SW 1271 (cell line): ENCODE measurements at regions not wholly inside any gene's neighbourhood (a gene's known extent, or its start where the extent isn't known, plus 50 kb on each side); places are given as distances from the start of the nearest gene placed in this dataset.

Source experiments
- DNase-seq, 2 experiments: peaks; one replicate each; lab custom pipeline; 2025; lab: John Stamatoyannopoulos, UW

DNA sequence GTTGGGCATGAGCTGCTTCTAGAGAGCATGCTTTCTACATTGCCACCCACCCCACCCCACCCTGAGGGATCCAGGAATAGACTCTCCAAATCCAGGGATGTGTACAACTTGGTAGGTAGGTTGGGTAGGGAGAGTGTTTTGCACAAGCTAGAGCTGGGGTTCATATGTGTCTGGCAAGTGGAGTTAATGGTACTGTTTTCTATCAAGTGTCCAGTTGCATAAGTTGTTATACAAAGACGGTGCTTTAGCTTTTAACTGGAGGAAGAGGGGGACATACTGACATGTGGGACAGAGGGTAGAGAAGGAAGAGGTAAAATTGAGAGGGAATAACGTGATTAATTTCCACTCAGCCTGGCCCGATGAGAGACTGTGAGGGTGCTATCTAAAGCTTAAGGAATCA lies 51.0 kb upstream of the TNC start:
- no peak for DNase-seq

GRCh38 chr9:115170358-115171073 lies 52.6 kb upstream of the TNC start:
- peak in 1 of 2 experiments; percentile 29 for DNase-seq

- DNase-seq, result no peak
Observed at GRCh38 chr9:115171921-115172388, 54.0 kb upstream of the TNC start.

DNA sequence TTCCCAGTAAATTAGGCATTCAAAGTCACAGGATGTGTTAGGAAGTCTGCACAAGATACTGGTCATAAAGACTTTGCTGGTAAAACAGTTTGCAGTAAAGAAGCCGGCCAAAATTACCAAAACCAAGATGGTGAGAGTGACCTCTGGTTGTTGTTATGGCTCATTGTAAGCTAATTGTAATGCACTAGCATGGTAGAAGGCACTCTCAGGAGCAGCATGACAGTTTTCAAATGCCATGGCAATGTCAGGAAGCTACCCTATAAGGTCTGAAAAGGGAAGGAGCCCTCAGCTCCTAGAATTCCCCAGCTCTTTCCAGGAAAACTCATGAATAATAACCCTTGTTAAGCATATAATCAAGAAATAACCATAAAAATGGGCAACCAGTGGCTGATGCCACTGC lies 64.3 kb upstream of the TNC start:
- no peak for DNase-seq

- no peak for DNase-seq
Observed at GRCh38 chr9:115183436-115183835, 65.5 kb upstream of the TNC start.

GRCh38 chr9:115189686-115190085 lies 71.7 kb upstream of the TNC start:
- DNase-seq, result no peak

DNA sequence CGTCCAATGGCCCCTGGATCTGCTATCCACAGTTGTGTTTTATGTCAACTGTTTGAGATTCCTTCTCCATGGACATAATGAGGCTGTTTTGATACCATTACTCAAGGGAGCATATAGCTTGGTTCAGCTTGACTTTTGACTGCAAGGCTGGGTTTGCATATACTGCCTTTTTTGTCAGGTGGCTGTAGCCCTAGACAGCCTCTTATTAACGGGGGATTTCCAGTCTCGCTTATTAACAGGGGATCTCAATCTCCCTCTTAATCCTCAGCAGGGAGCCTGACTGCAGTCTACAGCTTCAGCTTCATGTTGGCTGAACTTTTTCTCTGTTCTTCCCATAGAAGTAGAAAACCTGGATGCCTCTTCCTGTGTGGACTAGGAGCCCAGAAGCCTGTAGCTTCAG lies 73.7 kb upstream of the TNC start:
- no peak for DNase-seq

- DNase-seq, result no peak
Observed at GRCh38 chr9:115192280-115192679, 74.3 kb upstream of the TNC start.

DNA sequence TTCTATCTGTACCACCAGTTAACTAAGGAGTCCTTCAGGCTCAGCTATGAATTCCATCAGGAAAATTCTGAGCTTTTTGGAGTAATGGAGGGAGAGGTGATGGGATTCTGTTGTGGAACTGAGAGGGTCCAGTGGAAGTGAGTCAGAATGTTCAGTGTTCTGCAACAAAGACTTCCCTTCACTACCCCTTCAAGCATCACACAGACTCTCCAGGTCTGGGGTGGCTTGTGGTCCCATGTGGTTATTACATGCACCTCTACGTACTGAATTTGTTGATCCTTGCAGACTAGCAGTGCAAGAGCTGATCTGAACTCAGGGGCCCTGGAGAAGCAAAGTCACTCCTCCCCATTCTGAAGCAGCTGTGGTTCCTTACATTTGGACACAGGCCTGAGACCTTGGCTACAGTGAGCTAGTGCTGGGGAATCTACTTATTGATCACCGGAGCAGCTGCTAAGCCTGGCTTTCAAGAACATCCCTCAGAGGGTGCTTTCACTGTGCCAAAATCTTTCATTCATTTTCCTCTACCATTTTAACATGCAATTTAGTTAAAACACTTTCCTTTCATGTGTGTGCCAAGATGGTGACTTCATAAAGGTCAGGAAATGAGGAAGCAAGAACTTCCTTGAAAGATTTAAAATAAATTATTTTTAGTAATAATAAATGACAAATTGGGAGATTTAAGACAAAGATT lies 75.0 kb upstream of the TNC start:
- DNase-seq, result no peak

DNA sequence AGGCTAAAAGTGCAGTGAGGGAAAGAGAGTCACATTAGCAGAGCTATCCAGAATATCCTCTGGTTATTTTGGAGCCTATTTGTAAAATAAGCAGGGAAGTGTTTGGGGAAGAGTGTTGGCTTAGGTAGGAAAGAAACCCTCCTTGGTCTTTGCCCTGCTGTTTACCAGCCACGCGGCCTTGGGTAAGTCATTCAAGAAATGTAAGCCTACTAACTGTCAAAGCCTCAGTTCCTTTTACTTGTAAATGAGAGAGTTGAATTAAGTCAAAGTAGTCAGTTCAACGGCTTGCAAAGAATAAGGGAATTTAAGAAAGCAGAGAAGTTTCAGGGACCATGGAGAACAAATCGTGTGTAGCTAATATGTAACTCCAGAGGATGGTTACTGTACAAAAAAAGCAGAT lies 75.8 kb upstream of the TNC start:
- no peak for DNase-seq

DNA sequence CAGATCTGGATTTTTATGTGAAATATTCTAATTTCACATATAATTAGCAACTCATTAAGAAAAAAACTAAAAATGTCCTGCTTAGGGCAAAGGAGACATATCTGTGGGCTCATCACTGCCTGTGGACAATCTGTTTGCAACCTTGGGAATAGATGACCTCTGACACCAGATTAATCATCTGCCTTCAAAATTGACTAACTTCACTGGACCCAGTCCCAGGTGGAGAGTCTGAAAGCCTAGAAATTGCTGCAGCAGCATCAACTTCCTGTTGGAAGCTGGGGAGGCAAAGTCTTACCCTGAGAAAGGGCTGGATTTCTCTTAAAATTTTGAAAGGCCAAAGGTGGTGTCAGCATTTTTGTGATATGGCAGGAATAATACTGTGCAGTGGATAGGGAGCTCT lies 76.3 kb upstream of the TNC start:
- DNase-seq, result no peak

GRCh38 chr9:115195912-115196311 lies 78.0 kb upstream of the TNC start:
- no peak for DNase-seq

DNA sequence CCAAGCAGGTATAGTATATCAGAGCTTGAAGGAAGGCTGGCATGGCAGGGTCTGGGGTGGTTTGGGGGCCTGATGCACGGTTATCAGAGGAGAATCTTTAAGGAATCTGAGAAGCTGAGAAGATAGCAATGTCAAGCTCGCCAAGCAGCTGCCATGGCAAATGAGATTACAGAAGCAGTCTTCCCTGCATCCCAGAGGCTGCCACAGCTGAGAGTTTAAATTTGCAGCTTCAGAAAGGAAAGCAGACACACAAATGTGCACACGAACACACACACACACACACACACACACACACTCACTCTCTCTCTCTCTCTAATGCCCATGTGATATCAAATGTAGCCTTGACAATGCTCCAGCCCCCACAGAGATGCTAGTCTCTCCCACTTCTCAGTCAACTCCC lies 79.0 kb upstream of the TNC start:
- no peak for DNase-seq

GRCh38 chr9:115198001-115198400 lies 80.0 kb upstream of the TNC start:
- no peak for DNase-seq

GRCh38 chr9:115200711-115201505 lies 83.0 kb upstream of the TNC start:
- no peak for DNase-seq

GRCh38 chr9:115202181-115202580 lies 84.2 kb upstream of the TNC start:
- DNase-seq, result no peak

DNA sequence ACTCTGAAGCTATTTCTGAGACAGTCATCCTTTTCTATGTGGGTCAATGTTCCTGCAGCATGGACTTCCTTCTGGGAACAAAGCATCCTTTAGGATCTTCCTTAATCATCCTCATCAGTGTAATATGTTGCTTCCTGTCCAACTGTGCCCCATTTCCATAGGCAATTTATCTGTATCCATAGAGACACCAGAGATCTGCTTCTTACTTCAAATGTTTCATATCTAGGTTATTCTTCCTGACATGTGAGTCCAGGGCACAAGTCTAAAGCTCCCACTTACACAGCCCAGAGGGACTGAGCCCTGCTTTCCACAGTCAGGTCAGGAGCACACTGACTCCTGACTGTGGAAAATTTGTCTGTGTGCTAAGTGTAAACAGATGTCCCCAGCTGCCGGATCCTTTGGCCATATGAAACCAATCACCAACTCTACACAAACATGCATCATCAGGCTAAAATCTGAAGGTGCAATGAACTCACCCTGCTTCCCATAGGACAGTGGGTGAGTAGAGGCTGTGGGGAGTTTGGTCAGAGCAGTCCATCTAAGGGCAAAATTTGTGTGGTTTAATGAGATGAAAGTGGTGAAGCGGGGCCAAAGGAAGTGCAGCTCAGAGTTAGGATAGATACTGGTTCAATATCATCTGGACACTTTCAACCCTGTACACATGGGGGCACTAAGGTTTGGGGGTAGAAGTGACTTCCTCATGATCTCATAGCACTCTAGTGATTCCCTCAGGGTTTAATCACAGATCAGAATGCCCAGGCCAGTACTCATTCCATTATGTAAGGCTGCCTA lies 85.2 kb upstream of the TNC start:
- no peak for DNase-seq

- peak in 1 of 2 experiments; percentile 49 for DNase-seq
Observed at GRCh38 chr9:115204904-115205453, 87.0 kb upstream of the TNC start.

DNA sequence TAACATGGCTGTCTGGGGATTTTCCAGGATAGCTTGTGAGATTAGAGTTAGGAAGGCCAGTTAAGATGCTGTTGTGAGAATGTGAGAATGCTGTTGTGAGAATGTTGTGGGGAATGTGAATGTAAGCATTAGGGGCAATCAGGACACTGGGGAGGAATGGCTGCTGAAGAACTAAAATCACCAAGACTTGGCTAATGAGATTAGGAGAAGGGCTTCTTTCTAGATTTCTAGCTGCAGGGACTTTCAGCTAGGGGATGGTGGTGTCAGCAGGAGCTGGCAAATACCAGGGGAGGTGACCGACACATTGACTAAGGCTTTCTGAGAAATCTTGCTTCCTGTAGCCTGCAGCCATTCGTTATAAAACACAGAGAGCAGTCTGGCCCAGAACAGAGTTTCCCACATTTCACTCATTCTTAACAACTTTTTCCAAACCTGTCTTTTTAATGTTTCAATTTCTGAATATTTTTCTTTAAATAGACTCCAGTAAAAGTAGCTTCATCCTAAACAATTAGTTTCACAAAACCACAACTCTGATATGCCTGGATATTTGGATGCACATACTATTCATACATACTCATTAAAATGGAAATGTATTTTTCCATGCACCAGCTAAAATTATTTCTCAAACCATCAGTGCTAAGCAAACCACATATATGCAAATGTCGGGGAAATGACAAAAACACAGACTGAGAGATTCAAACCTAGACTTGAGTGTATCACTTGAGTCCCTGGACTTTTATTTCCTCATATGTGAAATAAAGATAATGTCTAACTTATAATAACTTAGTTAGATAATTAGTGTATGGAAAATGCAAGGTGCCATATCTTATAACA lies 89.3 kb upstream of the TNC start:
- no peak for DNase-seq

DNA sequence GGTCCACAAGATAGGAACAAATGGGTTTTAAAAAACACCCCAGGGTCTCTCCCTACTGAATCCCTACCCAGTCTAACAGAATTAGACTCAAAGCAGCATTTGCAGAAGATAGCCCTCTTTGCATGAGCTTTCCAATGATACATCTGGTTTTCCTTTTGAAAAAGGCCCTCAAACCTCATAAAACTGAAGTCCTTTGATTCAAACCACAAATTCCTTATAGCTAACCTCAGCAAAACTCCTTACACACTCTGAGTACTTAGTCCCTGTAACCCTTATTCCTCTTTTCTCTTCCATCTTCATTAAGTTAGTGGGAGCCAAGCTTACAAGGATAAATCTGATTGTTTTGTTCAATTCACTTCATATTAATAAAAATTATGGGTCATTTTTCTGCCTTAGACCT lies 90.5 kb upstream of the TNC start:
- no peak for DNase-seq
